HG03175 (cell line): ENCODE measurements at regions not wholly inside any gene's neighbourhood (a gene's known extent, or its start where the extent isn't known, plus 50 kb on each side); places are given as distances from the start of the nearest gene placed in this dataset.

Source experiments
- ATAC-seq: cut with Tn5 transposase; IDR thresholded peaks from one replicate; pipeline ENCODE4 v1.9.1; 2021; ENCODE audit warnings: mild to moderate bottlenecking, moderate library complexity; ENCODE audit not compliant: unreplicated experiment

DNA sequence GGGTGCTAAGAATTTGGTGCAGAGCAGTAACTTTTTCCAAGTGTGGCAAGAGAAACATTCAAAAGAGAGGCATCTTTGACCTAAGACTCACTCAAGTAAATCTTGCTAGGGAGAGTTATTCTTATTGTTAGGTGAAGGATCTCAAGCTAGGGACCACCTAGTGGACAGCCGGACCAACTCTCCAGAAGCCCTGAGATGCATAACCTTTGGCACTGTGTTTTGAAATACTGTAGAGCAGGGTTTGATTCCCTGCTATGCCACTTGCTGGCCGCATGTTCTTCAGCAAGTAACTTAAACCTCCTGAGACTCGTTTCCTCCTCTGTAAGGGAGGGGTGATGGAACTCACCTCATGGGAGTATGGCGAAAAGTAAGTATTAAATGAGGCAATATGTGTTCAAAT lies 336.1 kb upstream of the ADAMTSL1 start:
- no peak for ATAC-seq

DNA sequence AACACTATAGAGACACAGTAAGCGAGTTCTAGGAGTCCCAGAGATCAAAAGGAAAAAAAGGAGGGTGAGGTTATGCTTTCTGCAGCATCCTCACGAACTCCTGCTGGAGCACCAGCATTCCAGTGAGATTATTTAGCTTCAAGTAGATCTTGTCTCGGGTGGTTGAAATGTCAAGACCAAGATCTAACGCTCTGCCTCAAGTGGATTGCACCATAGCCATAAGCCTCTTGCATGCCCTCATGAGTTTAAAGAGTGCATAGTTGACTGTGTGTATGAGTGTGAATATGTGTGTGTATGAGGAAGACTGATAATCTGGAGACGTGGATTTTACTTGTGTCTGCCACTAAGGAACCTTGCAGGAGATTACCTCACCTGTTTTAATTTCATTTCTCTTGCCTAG lies 335.3 kb upstream of the ADAMTSL1 start:
- no peak for ATAC-seq

DNA sequence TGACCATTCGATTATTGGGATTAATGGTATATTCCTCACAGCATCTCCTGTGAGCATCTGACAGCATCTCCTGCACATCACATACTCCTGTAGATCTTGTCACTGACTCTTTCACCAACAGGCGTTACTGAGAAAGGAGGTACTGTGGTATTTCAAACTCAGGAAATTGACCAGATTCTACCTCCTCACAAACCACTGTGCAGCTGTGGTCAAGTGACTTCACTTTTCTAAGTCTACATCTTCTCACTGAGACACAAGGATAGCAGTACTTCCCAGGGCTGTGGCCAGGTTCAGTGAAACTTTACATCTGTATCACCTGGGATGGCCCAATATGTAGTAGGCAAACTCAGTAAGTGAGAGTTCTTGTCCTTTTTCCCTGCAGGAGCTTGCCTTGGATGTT lies 332.3 kb upstream of the ADAMTSL1 start:
- ATAC-seq: no peak

DNA sequence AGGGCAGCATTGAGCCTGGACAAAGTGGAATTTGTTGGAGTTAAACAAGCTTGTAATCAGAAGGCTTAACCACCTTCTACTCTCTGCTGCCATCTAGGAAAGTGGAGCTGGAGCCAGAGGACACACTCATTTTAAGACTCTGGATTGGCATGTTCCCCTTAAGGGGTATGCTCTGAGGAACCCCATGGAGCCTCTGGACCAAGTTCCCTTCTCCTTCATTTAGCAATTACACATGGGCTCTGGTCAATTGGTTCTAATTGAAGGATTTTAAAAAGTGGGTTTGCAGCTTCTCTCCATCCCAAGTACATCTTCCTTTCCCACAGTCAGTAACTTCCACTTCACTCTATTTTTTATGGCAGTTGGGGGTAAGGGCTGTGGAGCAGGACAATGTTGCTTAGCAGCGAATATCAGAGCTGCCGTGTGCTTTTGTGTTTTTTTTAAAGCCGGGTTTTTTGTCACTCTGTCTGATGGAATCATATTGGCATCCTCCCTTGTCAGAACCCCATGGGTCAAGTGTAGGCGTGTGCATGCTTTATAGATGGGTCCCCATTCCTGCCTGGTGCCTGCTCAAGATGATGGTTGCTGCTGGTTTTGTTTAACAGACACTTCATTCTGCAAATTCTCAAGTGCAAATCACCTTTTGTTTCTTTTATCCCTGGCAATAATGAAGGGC lies 330.7 kb upstream of the ADAMTSL1 start:
- ATAC-seq: no peak

DNA sequence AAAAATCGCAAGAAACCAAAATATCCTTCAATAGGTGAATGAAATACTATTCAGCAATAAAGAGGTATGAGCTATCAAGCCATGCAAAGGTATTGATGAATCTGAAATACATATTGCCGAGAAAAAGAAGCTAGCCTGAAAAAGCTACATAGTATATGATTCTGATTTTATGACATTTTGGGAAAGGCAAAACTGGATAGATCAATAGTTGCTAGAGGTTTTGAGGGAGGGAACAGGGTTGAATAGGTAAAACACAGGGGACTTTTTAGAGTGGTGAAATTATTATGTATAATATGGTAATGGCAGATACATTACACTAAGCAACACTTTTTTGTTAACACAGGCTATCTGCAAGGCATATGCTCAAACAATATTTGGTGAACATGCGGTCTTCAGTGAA lies 327.6 kb upstream of the ADAMTSL1 start:
- ATAC-seq: no peak

DNA sequence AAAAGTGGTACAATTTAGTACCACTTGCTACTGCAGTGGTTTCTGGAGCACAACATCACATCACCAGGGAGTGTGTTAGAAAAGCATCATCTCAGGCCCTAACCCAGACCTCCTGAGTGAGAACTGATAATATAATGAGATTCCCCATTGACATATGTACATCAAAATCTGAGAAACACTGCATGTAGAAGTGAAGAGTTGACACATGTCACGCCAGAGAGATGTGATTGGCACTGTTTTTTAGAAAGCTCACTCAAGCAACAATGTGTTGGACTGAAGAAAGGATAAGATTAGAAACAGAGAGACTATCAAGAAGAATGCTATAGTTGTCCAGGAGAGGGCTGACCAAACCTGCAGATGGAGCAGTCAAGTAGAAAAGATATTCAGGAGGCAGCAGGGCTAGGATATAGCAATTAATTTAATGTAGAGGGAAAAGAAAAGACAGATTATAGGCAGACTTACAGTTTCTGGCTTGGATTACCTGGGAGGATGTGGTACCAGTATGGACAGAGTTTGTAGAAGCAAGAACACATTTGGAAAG lies 324.4 kb upstream of the ADAMTSL1 start:
- ATAC-seq: no peak

DNA sequence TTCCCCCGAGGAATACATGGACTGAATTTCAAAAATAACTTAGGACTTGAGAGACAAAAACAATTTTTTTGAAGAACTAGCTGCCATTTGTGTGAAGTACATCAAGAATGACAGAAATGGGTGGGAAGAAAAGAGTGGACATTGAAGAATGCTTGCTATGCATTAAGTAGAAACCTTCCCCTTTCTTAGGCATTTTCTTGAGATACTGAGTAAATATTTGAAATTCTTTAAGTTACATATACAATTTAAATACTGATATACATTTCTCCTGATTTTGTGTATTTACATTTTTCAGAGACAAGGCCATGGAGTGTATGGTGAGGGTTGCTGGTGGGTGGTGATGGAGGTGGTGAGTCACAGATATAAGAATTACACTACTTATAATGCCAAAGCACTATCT lies 319.3 kb upstream of the ADAMTSL1 start:
- no peak for ATAC-seq

DNA sequence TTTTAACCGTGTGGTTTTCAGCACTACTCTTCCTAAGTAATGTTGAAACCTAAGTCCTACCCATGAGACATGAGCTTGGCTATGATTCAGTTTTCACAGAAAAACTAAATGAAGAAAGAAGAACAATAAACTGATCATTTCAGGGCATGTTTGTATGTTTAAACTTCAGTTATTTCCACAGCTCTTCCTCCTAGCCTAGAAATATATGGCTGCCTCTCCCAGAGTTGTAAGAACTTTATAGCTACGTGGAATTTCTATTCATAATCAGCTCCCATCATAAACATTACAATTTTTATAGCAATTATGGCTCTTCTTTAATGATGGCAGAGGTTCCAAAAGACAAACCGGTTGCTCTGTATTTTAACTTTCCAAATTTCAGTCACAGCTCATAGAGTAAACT lies 314.7 kb upstream of the ADAMTSL1 start:
- no peak for ATAC-seq

DNA sequence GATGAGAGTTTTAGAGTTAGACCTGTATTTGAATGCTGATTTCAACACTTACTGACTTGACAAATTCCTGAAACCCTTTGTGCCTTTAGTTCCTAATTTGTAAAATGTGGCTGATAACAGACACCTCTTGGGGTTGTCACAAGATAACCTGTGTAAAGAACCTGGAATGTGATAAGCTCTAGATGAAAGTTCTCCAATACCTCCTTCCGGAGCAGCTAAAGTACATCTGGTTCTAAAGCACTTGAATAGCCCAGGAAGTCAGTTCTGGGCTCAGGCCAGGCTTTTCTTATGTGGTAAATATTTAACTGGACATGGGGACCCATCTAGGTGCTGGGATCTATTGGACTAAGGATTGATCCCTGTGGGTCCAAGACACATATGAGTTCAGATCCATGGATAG lies 310.8 kb upstream of the ADAMTSL1 start:
- no peak for ATAC-seq

DNA sequence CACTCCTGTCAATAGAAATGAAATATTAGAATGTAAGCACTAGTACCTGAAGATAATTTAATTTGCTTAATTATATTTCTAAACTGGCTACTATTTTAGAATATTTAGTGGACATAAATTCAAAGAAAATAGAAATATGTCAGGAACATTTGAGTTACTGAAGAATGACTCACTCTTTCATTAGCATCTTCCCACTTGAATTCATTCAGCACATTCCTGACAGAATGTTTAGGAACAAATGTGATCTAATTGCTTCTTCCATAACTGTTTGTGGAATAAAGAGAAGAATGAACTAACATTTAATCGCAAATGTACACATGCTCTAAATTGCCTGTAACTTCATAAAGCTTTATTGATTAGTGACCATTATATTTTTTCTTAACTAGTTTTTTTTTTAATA lies 306.2 kb upstream of the ADAMTSL1 start:
- no peak for ATAC-seq

DNA sequence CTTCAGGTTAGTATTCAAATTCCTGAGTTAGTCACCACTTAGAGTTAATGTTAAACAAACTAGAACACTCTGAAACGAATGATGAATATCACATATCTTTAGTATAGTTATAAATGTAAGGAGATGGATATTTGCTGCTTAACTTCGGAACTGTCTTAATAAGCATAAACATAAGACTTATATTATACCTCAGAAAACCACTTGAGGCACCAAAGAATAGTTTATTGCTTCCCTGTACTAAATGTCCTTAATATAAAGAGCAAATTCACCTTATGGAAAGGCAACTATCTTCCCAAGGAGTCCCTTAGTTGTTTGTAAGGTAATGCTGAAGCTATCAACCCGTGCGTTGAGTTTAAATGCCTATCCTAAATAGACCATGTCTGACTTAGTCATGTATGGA lies 300.0 kb upstream of the ADAMTSL1 start:
- no peak for ATAC-seq

DNA sequence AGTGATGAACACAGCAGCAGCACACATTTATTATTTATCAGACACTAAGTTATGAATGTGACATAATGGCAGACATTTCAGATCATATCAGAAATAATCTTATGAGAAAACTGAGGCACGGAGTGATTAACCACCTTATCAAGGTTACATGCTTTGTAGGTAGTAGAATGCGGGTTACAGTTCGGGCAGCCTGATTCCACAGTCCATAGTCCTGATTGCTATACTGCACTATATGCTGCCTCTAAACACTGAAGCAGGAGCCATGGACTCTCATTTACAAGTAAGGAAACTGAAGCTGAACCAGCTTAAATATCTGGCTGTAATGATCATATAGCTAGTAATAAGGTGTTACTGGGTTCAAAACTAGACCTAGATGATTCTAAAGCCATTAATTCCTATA lies 291.3 kb upstream of the ADAMTSL1 start:
- ATAC-seq: no peak

DNA sequence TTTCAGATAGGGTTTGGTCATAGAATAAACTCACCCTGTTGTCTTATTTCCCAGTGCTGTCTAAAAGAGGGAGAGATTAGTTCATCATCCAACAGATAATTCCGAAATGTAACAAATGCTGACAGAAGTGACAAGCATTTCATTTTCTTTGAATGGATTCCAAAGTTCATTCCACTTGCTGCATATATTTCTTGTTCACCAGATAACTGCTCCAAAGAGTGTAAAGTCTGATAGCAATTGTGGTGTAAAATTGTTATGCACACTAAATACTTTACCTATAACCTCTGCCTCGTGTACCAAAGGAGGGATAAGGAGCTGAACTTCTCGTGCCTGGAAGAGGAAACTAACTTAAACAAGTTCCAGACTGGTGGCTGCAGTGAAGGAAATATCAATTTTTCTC lies 290.0 kb upstream of the ADAMTSL1 start:
- ATAC-seq: no peak

DNA sequence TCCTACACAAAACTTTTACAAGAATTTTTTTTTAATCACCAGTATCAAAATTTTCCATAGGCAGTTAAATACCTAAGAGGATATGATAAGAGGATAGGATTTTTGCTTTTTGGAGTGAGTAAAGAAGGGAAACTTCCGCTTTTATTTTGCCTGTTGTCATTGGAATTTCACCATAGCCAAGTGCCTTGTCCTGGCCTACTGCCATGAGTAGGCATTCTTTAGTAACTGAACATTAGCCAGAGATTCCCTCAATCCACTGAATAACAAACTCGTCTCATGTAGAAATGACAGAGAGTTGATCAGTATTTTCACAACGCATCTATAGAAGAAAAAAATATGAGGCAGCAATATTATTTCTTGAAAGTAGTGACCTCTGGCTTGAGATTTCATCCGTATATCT lies 289.6 kb upstream of the ADAMTSL1 start:
- no peak for ATAC-seq

DNA sequence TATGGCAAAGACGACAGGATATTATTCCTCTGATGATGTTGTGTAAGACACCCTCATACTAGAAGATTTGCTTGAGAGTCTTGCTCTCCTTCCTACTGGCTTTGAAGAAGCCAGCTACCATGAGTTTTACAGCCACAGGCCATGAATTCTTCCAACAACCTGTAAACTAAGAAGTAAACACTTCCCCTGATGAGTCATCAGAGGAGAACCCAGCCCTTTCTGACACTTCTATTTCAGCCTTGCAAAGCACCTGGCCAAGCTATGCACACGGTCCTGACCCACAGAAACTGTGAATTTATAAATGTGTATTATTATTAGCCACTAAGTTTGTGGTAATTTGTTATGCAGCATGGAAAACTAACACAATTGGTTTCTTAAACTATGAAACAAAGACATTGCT lies 288.8 kb upstream of the ADAMTSL1 start:
- no peak for ATAC-seq

DNA sequence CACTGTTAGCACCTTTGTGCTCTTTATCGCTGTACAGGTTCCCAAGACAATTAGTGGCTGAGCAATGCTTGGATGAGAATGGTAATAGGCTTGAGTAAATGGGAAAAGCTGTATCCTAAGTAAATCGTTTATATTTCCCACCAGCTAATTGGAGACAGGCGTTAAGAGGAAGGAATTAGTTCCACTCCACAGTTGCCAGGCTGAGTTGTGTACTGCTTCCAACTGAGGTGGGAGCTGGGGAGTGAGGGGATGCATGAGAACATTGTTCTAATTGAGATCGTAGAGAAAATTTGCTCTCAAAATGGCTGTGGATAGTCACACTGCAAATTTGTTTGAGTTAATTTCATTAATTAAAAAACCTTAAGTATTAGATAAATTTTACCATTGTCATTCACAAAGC lies 285.0 kb upstream of the ADAMTSL1 start:
- no peak for ATAC-seq

DNA sequence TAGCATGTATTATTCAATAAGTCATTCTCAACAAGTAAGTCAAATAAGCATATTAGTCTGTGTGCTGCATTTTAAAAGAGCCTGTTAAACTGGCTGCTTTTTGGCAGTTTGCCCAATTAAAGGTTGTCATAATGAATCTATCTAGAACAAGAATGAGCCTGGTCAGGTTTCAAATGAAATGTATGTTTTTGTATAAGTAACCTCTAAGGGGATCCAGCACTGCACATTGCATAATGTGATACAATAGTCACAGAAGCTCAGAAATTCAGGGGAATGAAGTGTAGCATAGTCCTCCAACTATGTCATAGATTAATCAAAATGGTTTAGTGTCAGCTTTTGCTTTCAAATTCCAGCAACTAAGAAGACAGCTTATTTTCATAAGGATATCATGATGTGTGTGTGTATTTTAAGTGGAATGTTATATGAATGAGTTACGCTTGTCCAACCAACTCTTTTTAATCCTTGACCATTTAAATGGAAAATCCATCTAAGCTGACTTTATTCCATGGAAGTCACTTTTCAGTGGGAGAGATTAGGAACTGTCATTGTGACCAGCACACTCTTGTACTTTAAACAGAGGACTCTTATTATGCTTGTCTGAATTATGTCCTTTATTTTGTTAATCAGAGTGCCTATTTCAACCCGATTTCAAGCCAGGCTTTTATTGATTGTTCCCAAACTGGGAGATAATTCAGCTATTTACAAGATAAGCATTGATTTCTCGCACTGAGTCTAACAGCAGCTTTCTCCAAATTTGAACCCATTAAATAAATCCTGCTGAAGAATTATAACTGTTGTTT lies 283.9 kb upstream of the ADAMTSL1 start:
- ATAC-seq: no peak

DNA sequence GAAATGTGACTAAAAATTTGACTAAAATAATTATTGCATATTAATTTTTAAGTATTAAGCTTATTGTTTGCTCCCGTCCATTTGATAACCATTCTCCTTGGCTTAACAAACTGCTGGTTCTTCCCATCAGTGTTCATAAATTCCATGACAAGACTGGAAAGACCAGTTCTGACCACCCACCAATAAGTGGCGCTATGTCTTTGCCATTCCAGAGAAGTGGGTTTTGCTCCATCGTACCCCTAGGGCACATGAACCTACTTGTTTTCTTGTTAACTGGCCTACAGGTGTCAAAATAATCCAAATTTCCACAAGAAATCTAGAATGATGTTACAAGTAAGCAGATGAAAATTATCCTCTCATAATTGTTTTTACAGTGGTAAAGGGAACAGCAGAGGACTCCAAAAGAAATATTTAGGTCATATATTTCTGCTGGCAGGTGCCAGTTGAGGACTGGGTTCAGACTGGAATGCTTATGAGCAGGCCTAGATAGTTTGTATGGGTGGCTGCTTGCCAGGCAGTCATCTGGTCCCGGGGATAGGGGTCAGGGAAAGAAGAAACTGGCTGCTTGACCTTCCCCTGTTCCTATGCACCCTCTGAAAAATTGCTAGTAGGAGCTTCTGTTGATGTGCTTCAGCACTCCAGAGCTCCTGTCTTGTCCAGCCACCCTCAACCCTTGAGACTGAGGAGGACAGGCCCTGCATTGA lies 283.1 kb upstream of the ADAMTSL1 start:
- ATAC-seq: no peak

DNA sequence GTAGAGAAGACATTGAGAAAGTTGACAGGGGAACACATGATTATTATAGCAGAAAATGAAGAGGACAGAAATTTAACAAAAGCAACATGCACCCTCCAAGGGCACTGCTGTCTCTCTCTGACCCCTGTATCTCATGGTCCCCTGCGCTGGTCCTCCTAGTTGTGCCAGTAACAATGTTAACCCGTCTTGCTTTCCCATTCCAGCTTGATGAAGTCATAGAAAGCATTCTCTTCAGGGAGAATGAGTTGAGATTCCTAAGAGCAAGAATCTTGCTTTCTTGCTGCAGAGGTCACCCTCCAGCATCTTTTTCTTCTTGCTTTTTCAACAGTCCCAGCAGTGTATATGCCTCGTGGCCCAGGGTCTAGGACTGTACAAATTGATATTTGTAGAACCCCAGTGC lies 279.6 kb upstream of the ADAMTSL1 start:
- no peak for ATAC-seq

DNA sequence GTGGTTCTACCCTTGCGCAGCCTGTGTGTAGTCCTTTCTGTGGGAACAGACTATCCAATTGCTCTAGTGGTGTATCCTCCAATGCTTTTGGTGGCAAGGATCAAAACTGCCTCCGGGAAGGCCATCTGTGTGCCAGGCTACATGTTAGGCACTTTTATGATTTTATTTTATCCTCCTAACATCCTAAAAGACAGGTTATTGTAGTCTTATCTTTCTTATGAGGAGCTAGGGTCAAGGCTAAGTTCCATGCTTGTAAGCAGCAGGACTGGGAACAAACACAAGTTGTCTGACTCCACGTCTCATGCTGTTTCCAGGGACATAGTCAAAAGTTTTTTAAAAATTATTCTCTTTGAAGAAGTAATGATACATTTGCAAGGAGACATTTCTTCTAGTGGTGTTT lies 278.7 kb upstream of the ADAMTSL1 start:
- ATAC-seq: no peak

DNA sequence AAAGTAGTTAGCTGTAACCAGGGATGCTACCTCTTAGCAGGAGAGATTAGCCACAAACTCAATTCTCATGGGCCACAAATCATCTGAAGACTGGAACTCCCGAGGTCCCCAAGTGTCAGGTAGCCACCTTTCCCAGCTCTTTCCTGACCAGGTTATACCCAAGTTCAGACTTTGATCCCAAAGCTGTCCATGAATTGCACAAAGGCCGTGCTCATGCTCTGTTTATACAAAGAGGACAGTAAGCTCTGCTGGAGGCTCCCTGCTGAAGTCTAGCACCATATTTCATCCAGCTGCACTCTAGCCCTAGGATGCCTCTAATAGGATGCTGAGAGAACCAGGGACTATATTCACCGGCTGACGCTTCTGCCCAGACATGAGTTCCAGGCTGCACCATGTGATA lies 271.0 kb upstream of the ADAMTSL1 start:
- no peak for ATAC-seq

DNA sequence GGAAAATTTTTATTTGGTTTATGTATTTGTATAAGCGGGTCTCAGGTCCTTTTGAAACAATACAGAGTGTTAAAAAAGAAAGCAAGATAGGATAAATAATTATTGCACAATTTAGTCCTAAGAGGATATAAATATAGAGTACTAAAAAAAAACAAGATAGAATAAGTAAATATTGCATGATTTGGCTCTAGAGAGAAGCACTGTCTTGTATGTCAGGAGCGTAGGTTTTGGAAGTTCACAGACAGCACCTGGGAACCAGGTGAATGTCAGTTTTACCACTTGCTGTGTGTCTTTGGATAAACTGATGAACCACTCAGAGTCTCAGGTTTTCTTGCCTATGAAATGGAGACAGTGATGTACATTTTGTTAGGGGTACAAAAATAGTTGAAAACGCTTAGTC lies 266.2 kb upstream of the ADAMTSL1 start:
- no peak for ATAC-seq
